ENCODE measurements at regions not wholly inside any gene's neighbourhood (a gene's known extent, or its start where the extent isn't known, plus 50 kb on each side); places are given as distances from the start of the nearest gene placed in this dataset.

DNA sequence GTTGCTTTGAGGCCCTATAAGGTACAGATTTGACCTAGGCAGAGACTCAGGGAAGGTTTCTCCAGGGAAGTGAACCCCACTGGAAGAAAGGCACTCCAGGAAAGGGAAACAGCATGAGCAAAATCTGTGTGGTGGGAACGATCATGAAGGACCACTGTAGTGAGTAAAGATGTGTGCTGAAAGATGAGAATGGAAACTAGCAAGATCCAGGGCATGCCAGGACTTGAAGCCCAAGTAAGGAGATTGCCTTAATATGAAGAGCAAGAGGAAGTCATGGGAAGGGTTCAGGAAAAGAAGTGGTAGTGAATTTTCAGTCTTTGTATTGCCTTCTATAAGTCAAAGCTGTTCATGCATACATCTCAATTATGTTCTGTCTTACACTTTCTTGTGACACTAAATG lies 55.2 kb upstream of the SLIT3 start:
- TF ChIP-seq ZNF274 (IDR thresholded peaks at IDR 0.05; ENCODE audit: low read depth, low read length) (no peak), SUZ12 (IDR thresholded peaks at IDR 0.05; ENCODE audit: extremely low read depth, insufficient read depth, insufficient read length) (no peak), YY1 (IDR thresholded peaks at IDR 0.05; ENCODE audit: insufficient read depth, insufficient read length) (no peak)
- H3K36me3 ChIP-seq (ENCODE audit: insufficient read depth, insufficient read length, low read length) = no peaks in the 10 kb centered on the region
- H3K27me3 ChIP-seq (ENCODE audit: insufficient read depth, insufficient read length) = no peaks in the 10 kb centered on the region
- H3K4me1 ChIP-seq (ENCODE audit: insufficient read depth, insufficient read length) = no peaks in the 10 kb centered on the region
- no peak overlapping the region for H3K4me3 ChIP-seq (ENCODE audit: insufficient read length, low read depth)
- no peak overlapping the region for H3K9ac ChIP-seq (ENCODE audit: insufficient read length, low read depth)
- no peak for DNase-seq (ENCODE audit: low read depth, low spot score)
- no peaks in the 10 kb centered on the region for H3K9me3 ChIP-seq (ENCODE audit: insufficient read depth, low read length)

DNA sequence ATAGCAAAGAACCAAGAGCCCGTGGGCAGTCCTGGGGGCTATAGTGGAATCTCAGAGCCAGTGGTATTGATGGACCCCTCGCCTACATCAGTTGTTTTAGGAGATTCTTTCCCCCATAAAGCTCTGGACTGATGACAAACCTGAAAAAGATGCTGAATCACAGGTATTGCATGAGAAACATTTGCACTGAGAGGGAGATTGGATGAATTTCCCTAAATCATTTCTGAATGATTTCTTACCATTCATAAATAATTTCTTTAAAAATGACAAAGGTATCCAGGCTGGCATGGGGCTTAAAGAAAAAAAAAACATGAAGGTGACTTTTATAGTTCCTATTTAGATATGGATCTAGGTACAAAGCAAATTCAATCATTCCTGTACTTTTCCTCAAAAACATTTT lies 54.0 kb upstream of the SLIT3 start:
- no peak overlapping the region for H3K4me3 ChIP-seq (ENCODE audit: insufficient read length, low read depth)
- no peaks in the 10 kb centered on the region for H3K36me3 ChIP-seq (ENCODE audit: insufficient read depth, insufficient read length, low read length)
- no peak for DNase-seq (ENCODE audit: low read depth, low spot score)
- no peaks in the 10 kb centered on the region for H3K27me3 ChIP-seq (ENCODE audit: insufficient read depth, insufficient read length)
- no peaks in the 10 kb centered on the region for H3K4me1 ChIP-seq (ENCODE audit: insufficient read depth, insufficient read length)
- TF ChIP-seq ZNF274 (IDR thresholded peaks at IDR 0.05; ENCODE audit: low read depth, low read length) (no peak), YY1 (IDR thresholded peaks at IDR 0.05; ENCODE audit: insufficient read depth, insufficient read length) (no peak), SUZ12 (IDR thresholded peaks at IDR 0.05; ENCODE audit: extremely low read depth, insufficient read depth, insufficient read length) (no peak)
- H3K9ac ChIP-seq (ENCODE audit: insufficient read length, low read depth) = no peak overlapping the region
- no peaks in the 10 kb centered on the region for H3K9me3 ChIP-seq (ENCODE audit: insufficient read depth, low read length)

DNA sequence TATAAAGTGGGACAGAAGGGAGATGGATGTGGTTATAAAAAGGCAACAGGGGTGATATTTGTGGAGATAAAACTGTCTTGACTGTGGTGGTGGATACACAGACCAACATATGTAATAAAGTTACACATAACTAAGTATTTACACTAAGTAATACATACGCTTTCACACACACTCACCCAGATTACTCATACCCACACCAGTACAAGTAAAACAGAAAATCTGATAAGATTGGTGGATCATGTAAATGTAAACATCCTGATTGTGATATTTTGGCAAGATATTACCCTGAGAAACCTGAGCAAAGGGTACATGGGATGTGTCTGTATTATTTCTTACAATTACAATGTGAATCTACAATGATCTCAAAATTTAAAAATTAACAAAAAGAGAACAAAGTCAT lies 53.3 kb upstream of the SLIT3 start:
- DNase-seq (ENCODE audit: low read depth, low spot score) = no peak
- Histone ChIP-seq H3K4me1 (ENCODE audit: insufficient read depth, insufficient read length) (no peaks in the 10 kb centered on the region), H3K9ac (ENCODE audit: insufficient read length, low read depth) (no peak overlapping the region)

DNA sequence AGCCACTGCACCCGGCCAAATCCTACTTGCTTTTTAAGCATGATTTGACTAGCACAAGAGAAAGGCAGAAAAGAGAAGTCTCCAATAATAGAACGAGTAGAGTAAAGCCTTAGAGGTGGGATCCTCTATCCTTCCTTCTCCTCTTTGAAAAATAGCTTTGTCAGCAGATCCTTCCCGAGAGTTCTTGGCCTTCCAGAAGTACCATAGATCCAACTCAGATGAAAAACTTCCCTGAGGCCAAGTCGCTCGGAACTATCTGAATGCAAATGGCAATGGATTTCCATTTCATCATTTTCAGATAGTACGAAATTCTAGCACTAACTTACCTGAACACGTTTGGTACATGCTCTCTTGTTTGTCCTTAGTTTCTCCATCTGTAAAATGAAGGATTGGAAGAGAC lies 52.0 kb upstream of the SLIT3 start:
- H3K36me3 ChIP-seq (ENCODE audit: insufficient read depth, insufficient read length, low read length) = no peaks in the 10 kb centered on the region
- no peak for DNase-seq (ENCODE audit: low read depth, low spot score)
- no peaks in the 10 kb centered on the region for H3K4me1 ChIP-seq (ENCODE audit: insufficient read depth, insufficient read length)

More for the DNA sequence above, 53.3 kb upstream of the SLIT3 start:
- TF ChIP-seq ZNF274 (IDR thresholded peaks at IDR 0.05; ENCODE audit: low read depth, low read length) = no peak
- no peak for TF ChIP-seq YY1 (IDR thresholded peaks at IDR 0.05; ENCODE audit: insufficient read depth, insufficient read length)
- no peak for TF ChIP-seq SUZ12 (IDR thresholded peaks at IDR 0.05; ENCODE audit: extremely low read depth, insufficient read depth, insufficient read length)
- Histone ChIP-seq H3K27me3 (ENCODE audit: insufficient read depth, insufficient read length) (no peaks in the 10 kb centered on the region), H3K4me3 (ENCODE audit: insufficient read length, low read depth) (no peak overlapping the region), H3K9me3 (ENCODE audit: insufficient read depth, low read length) (no peaks in the 10 kb centered on the region), H3K36me3 (ENCODE audit: insufficient read depth, insufficient read length, low read length) (no peaks in the 10 kb centered on the region)

DNA sequence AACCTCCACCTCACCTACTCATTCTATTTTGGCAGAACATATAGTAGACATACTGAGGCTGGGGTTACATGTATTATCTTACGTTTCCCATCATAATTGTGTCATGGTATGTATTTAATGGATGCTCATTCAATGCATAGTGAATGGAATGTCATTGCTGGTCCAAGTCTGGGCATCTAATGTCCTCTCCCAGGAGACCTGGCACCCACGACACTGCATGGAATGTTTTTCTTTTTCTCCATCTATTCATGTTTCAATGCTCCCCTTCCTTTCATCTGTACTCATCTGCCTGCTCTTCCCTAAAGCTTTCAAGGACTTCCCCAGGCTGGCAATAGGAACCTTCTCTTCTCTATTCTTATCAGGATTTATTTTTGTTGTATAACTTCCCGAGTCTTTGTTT lies 50.8 kb upstream of the SLIT3 start:
- H3K9me3 ChIP-seq (ENCODE audit: insufficient read depth, low read length) = no peaks in the 10 kb centered on the region
- DNase-seq (ENCODE audit: low read depth, low spot score) = no peak
- TF ChIP-seq ZNF274 (IDR thresholded peaks at IDR 0.05; ENCODE audit: low read depth, low read length) (no peak), YY1 (IDR thresholded peaks at IDR 0.05; ENCODE audit: insufficient read depth, insufficient read length) (no peak), SUZ12 (IDR thresholded peaks at IDR 0.05; ENCODE audit: extremely low read depth, insufficient read depth, insufficient read length) (no peak)
- no peaks in the 10 kb centered on the region for H3K4me1 ChIP-seq (ENCODE audit: insufficient read depth, insufficient read length)
- H3K4me3 ChIP-seq (ENCODE audit: insufficient read length, low read depth) = no peak overlapping the region
- H3K9ac ChIP-seq (ENCODE audit: insufficient read length, low read depth) = no peak overlapping the region
- no peaks in the 10 kb centered on the region for H3K27me3 ChIP-seq (ENCODE audit: insufficient read depth, insufficient read length)
- H3K36me3 ChIP-seq (ENCODE audit: insufficient read depth, insufficient read length, low read length) = no peaks in the 10 kb centered on the region

More for the DNA sequence above, 52.0 kb upstream of the SLIT3 start:
- Histone ChIP-seq H3K9me3 (ENCODE audit: insufficient read depth, low read length) (no peaks in the 10 kb centered on the region), H3K27me3 (ENCODE audit: insufficient read depth, insufficient read length) (no peaks in the 10 kb centered on the region), H3K9ac (ENCODE audit: insufficient read length, low read depth) (no peak overlapping the region), H3K4me3 (ENCODE audit: insufficient read length, low read depth) (no peak overlapping the region)
- TF ChIP-seq ZNF274 (IDR thresholded peaks at IDR 0.05; ENCODE audit: low read depth, low read length) (no peak), SUZ12 (IDR thresholded peaks at IDR 0.05; ENCODE audit: extremely low read depth, insufficient read depth, insufficient read length) (no peak), YY1 (IDR thresholded peaks at IDR 0.05; ENCODE audit: insufficient read depth, insufficient read length) (no peak)

DNA sequence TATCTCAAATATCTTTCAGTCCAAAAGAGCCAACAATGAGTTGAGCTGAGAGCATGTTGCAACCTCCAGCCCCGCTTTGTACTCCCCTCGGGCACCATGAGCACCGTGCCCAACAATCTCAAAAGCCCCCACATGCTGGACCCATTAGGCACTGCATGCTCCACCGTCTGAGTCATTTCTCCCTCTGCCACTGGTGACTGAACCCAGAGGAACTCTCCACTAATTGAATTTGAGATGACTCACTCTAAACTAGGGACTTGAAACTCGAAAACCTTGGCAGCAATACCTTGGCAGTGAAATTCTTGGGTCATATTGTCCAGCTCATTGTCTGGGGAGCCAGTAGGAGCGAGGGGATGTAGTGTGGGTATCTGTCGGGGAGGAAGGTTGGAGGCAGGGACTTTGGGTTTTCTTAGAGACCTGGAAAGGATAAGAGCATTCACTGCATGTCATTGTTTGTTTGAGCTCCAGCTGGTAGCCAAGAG lies 49.9 kb upstream of the SLIT3 start:
- Histone ChIP-seq H3K4me1 (ENCODE audit: insufficient read depth, insufficient read length) (no peaks in the 10 kb centered on the region), H3K4me3 (ENCODE audit: insufficient read length, low read depth) (no peak overlapping the region), H3K36me3 (ENCODE audit: insufficient read depth, insufficient read length, low read length) (no peaks in the 10 kb centered on the region), H3K9me3 (ENCODE audit: insufficient read depth, low read length) (no peaks in the 10 kb centered on the region), H3K27me3 (ENCODE audit: insufficient read depth, insufficient read length) (no peaks in the 10 kb centered on the region), H3K9ac (ENCODE audit: insufficient read length, low read depth) (no peak overlapping the region)
- peak; percentile 2 for DNase-seq (ENCODE audit: low read depth, low spot score)
- no peak for TF ChIP-seq SUZ12 (IDR thresholded peaks at IDR 0.05; ENCODE audit: extremely low read depth, insufficient read depth, insufficient read length)
- TF ChIP-seq YY1 (IDR thresholded peaks at IDR 0.05; ENCODE audit: insufficient read depth, insufficient read length) = no peak

Data from NT2/D1 (cell line).